PC-9 (cell line): ENCODE measurements at regions not wholly inside any gene's neighbourhood (a gene's known extent, or its start where the extent isn't known, plus 50 kb on each side); places are given as distances from the start of the nearest gene placed in this dataset.
A peak's percentile ranks its signal among the peaks of the same experiment; 100 is the strongest.

Source experiments
- BruUV-seq: library from RNA; stranded (reverse); fragments of 400-500 nt; replicated peaks from 2 replicates; lab custom pipeline; 2021; lab: Mats Ljungman, UMichigan
- CTCF ChIA-PET: fragments of 300-600 bp; sonication (Branson Sonifier 250); formaldehyde crosslinking; loops from one replicate; lab custom pipeline; 2022; ENCODE audit warnings: antibody characterized with exemption; lab: Charles Lee
- POLR2A ChIA-PET: fragments of 300-600 bp; sonication (Branson Sonifier 250); formaldehyde crosslinking; loops from one replicate; lab custom pipeline; 2022; ENCODE audit warnings: antibody characterized with exemption; ENCODE audit not compliant: unreplicated experiment; lab: Charles Lee
- DNase-seq, 2 experiments: peaks; one replicate each; pipeline versions ENCODE4 v3.0.0 to v3.0.0-alpha.2; 2015 to 2022; ENCODE audit warnings: mixed read lengths in 1 of 2
- H2AFZ ChIP-seq: fragments of 200-600 bp; sonication (generic); 2 replicates; pipeline ENCODE4 v1.8.1; 2017; ENCODE audit warnings: antibody characterized with exemption
- H3F3A ChIP-seq: fragments of 200-600 bp; sonication (generic); 2 replicates; pipeline ENCODE4 v1.8.1; 2017; ENCODE audit warnings: antibody characterized with exemption, mild to moderate bottlenecking, low read depth; ENCODE audit not compliant: insufficient read depth
- H3K27ac ChIP-seq: fragments of 200-600 bp; sonication (generic); 2 replicates; pipeline ENCODE4 v1.6.1; 2016; ENCODE audit warnings: mixed run types
- H3K27me3 ChIP-seq: fragments of 200-600 bp; sonication (generic); 2 replicates; pipeline ENCODE4 v1.6.1; 2016; ENCODE audit warnings: low read depth, mixed run types; ENCODE audit not compliant: insufficient read depth
- H3K36me3 ChIP-seq: fragments of 200-600 bp; sonication (generic); 2 replicates; pipeline ENCODE4 v1.6.1; 2016; ENCODE audit warnings: low read depth, mixed run types
- H3K4me1 ChIP-seq: fragments of 200-600 bp; sonication (generic); replicated peaks from 2 replicates; pipeline ENCODE4 v1.6.1; 2016; ENCODE audit warnings: mixed run types; ENCODE audit not compliant: insufficient read depth
- H3K4me2 ChIP-seq: fragments of 200-600 bp; sonication (generic); 2 replicates; pipeline ENCODE4 v1.6.1; 2017; ENCODE audit warnings: mixed run types
- H3K4me3 ChIP-seq: fragments of 200-600 bp; sonication (generic); 2 replicates; pipeline ENCODE4 v1.6.1; 2016; ENCODE audit warnings: mixed run types
- H3K79me2 ChIP-seq: fragments of 200-600 bp; sonication (generic); 2 replicates; pipeline ENCODE4 v1.6.1; 2017; ENCODE audit warnings: low read depth, mixed run types
- H3K9me2 ChIP-seq: fragments of 200-600 bp; sonication (generic); 2 replicates; pipeline ENCODE4 v1.8.1; 2017; ENCODE audit warnings: mild to moderate bottlenecking; ENCODE audit not compliant: insufficient read depth
- H3K9me3 ChIP-seq: fragments of 200-600 bp; sonication (generic); 2 replicates; pipeline ENCODE4 v1.8.1; 2016; ENCODE audit warnings: low read depth; ENCODE audit not compliant: insufficient read depth
- H4K20me1 ChIP-seq: fragments of 200-600 bp; sonication (generic); 2 replicates; pipeline ENCODE4 v1.8.1; 2017; ENCODE audit not compliant: insufficient read depth
- EZH2 ChIP-seq: fragments of 200-600 bp; sonication (generic); IDR thresholded peaks from 2 replicates; pipeline ENCODE4 v1.8.0; 2017; ENCODE audit warnings: antibody characterized with exemption, low read depth
- intact Hi-C: fragments of 100-400 bp; cut with micrococcal nuclease; formaldehyde crosslinking; loops from one replicate; pipeline ENCODE4 v1.10.0; 2022; ENCODE audit not compliant: unreplicated experiment
- TF ChIP-seq, protein P1 (sequence below): fragments of 200-600 bp; sonication (generic); conservative IDR thresholded peaks from 2 replicates; pipeline ENCODE4 v1.6.1; 2017; ENCODE audit warnings: mixed run types, antibody characterized with exemption, mild to moderate bottlenecking, moderate library complexity

DNA sequence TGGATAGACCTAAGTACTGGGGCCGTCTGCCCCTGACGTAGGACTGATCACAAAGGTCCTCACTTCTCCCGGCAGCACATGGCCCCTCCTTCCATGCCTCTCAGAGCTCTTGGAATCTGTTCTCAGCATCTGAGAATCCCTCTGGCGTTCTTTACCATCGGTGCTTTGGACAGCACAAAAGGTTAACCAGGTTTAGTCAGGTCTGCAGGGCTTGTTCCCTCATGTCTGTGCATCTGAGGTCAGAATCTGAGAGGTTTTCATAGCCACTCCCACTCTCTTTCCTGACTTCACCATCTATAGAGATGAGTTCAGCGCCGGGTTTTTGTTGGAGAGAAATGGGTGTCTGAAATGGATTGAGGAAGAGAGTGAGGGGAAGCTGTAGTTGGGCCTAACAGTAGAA, 130.0 kb upstream of the ARHGAP5 start:
- H3K4me1 ChIP-seq: peaks cover 33% of the 10 kb centered on the region
- H4K20me1 ChIP-seq: no peaks in the 10 kb centered on the region
- no peaks in the 10 kb centered on the region for H3K27me3 ChIP-seq
- no peak for DNase-seq
- ChIA-PET POLR2A (no interaction called here), CTCF (no interaction called here)
- H3K4me2 ChIP-seq: no peak overlapping the region
- no TSS peak for BruUV-seq
- H3K36me3 ChIP-seq: no peaks in the 10 kb centered on the region
- no peaks in the 10 kb centered on the region for H3K9me3 ChIP-seq
- H3K27ac ChIP-seq: no peak overlapping the region
- intact Hi-C loops: loop anchor here (5.0 kb wide), 1 partner anchor 130 kb away; the partner anchor contains the start of gene ARHGAP5
- H2AFZ ChIP-seq: no peak overlapping the region
- H3F3A ChIP-seq: peaks cover 17% of the 10 kb centered on the region
- no peak overlapping the region for H3K4me3 ChIP-seq
- H3K79me2 ChIP-seq: no peaks in the 10 kb centered on the region
- TF ChIP-seq, protein P1, sequence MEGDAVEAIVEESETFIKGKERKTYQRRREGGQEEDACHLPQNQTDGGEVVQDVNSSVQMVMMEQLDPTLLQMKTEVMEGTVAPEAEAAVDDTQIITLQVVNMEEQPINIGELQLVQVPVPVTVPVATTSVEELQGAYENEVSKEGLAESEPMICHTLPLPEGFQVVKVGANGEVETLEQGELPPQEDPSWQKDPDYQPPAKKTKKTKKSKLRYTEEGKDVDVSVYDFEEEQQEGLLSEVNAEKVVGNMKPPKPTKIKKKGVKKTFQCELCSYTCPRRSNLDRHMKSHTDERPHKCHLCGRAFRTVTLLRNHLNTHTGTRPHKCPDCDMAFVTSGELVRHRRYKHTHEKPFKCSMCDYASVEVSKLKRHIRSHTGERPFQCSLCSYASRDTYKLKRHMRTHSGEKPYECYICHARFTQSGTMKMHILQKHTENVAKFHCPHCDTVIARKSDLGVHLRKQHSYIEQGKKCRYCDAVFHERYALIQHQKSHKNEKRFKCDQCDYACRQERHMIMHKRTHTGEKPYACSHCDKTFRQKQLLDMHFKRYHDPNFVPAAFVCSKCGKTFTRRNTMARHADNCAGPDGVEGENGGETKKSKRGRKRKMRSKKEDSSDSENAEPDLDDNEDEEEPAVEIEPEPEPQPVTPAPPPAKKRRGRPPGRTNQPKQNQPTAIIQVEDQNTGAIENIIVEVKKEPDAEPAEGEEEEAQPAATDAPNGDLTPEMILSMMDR: no peak
- no peaks in the 10 kb centered on the region for H3K9me2 ChIP-seq

DNA sequence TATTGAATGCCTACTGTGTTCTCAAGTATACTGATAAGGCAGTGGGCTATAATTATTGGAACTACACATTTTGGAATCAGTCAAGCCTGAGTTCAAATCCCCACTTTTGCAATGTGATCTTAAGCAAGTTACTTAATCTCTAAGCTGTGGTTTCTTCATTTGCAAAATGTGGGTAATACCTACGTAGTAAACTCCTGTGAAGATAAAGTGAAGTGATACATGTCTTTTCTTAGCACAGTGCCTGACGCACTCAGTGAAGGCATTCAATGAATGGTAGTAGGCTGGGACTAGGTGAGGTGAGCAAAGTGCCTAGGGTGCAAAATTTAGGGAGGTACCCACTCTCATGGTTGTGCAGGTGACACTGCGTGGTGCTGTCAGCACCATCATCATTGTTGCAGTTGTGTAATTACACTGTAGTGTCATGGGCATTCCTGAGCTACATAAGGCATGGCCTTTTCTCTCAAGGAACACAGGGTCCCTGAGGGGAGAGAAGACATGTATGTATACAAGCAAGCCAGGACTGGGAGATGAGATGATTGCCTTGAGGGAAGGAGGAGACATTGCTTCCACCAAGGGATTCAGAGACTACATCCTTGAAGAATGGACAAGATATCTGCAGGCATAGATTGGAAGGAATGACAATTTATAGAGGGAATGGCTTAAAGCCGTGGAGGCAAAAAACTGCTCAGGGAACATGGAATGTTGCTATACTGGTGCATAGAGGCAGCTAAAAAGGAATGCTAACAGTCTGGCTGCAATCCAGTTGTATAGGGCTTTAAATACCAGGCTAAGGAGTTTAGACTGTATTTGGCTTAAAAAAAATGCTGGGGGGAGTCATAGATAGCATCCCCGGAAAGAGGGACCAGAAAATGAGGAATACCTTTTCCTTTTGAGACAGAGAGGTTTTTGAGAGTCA, 129.2 kb upstream of the ARHGAP5 start:
- no peak overlapping the region for H3K27ac ChIP-seq
- peaks cover 17% of the 10 kb centered on the region for H3F3A ChIP-seq
- no peaks in the 10 kb centered on the region for H4K20me1 ChIP-seq
- peak in 1 of 2 experiments; percentile 38 for DNase-seq
- H3K9me3 ChIP-seq: no peaks in the 10 kb centered on the region
- intact Hi-C loops: loop anchor here (2.0 to 5.0 kb wide), 2 partner anchors 63 to 129 kb away; partner anchors contain the start of gene ARHGAP5
- ChIA-PET POLR2A (no interaction called here), CTCF (no interaction called here)
- no peak overlapping the region for H2AFZ ChIP-seq
- H3K4me2 ChIP-seq: no peak overlapping the region
- no peaks in the 10 kb centered on the region for H3K36me3 ChIP-seq
- no peaks in the 10 kb centered on the region for H3K79me2 ChIP-seq
- no peak overlapping the region for H3K4me3 ChIP-seq
- TF ChIP-seq, protein P1: no peak
- no peak for TF ChIP-seq EZH2
- no peaks in the 10 kb centered on the region for H3K9me2 ChIP-seq
- H3K4me1 ChIP-seq: peaks cover 33% of the 10 kb centered on the region
- BruUV-seq: no TSS peak
- H3K27me3 ChIP-seq: no peaks in the 10 kb centered on the region

DNA sequence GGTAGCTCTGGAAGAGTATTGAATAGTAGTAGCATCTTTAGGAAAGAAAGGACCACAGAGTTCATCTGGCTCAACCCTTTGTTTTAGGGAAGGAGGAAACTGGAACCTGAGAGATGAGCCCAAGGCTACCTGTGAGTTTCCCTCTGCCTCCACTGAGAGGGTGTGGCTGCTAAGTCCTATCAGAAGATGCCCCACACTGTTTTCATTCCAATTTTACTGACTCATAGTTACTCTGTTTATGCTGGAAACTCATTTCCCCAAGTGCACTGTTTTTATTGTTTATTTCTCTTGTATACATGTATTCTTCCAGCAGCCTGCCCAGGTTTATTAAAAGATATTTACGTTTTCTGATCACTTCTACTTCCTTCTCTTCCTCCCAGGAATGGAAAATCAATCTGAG, 127.4 kb upstream of the ARHGAP5 start:
- H3K4me3 ChIP-seq: no peak overlapping the region
- intact Hi-C loops: loop anchor here (2.0 to 5.0 kb wide), 2 partner anchors 61 to 128 kb away; partner anchors contain the start of gene ARHGAP5

More for the DNA sequence above, 127.4 kb upstream of the ARHGAP5 start:
- Histone ChIP-seq H3K4me1 (peaks cover 31% of the 10 kb centered on the region), H3K27me3 (no peaks in the 10 kb centered on the region), H3K4me2 (peak overlapping the region; percentile 58), H3K79me2 (no peaks in the 10 kb centered on the region), H3K36me3 (no peaks in the 10 kb centered on the region), H3F3A (peaks cover 17% of the 10 kb centered on the region), H2AFZ (no peak overlapping the region), H3K9me2 (no peaks in the 10 kb centered on the region), H3K27ac (peak overlapping the region; percentile 86), H4K20me1 (no peaks in the 10 kb centered on the region), H3K9me3 (no peaks in the 10 kb centered on the region)
- TF ChIP-seq, protein P1: no peak
- no peak for TF ChIP-seq EZH2
- POLR2A ChIA-PET: no interaction called here
- DNase-seq: peak; percentile 42 to 83
- no TSS peak for BruUV-seq
- CTCF ChIA-PET: no interaction called here
